Hepatocyte (in vitro differentiated cells): ENCODE measurements at regions not wholly inside any gene's neighbourhood (a gene's known extent, or its start where the extent isn't known, plus 50 kb on each side); places are given as distances from the start of the nearest gene placed in this dataset.

Experiments used
- DNase-seq: peaks from one replicate; pipeline ENCODE4 v3.0.0-alpha.2; 2016; ENCODE audit warnings: low spot score
- H2AFZ ChIP-seq: fragments of 200-600 bp; sonication (generic); 2 replicates; pipeline ENCODE4 v1.6.0; 2016; ENCODE audit warnings: antibody characterized with exemption, mild to moderate bottlenecking
- H3K27ac ChIP-seq: fragments of 200-600 bp; sonication (generic); 2 replicates; pipeline ENCODE4 v1.5.1; 2016; ENCODE audit warnings: mild to moderate bottlenecking
- H3K27me3 ChIP-seq: fragments of 200-600 bp; sonication (generic); 2 replicates; pipeline ENCODE4 v1.6.1; 2016
- H3K36me3 ChIP-seq: fragments of 200-600 bp; sonication (generic); replicated peaks from 2 replicates; pipeline ENCODE4 v1.5.1; 2016; ENCODE audit warnings: low read depth; ENCODE audit not compliant: insufficient read depth
- H3K4me1 ChIP-seq: fragments of 200-600 bp; sonication (generic); 2 replicates; pipeline ENCODE4 v1.5.1; 2016; ENCODE audit warnings: mild to moderate bottlenecking, moderate library complexity; ENCODE audit not compliant: insufficient read depth
- H3K4me2 ChIP-seq: fragments of 200-600 bp; sonication (generic); 2 replicates; pipeline ENCODE4 v1.6.0; 2016
- H3K4me3 ChIP-seq: fragments of 200-600 bp; sonication (generic); 2 replicates; pipeline ENCODE4 v1.5.1; 2016; ENCODE audit warnings: mild to moderate bottlenecking
- H3K79me2 ChIP-seq: fragments of 200-600 bp; sonication (generic); 2 replicates; pipeline ENCODE4 v1.6.0; 2017; ENCODE audit warnings: mild to moderate bottlenecking
- H3K9me2 ChIP-seq: fragments of 200-600 bp; sonication (generic); replicated peaks from 2 replicates; pipeline ENCODE4 v1.6.0; 2017; ENCODE audit warnings: mild to moderate bottlenecking; ENCODE audit not compliant: insufficient read depth
- H3K9me3 ChIP-seq: fragments of 200-600 bp; sonication (generic); 2 replicates; pipeline ENCODE4 v1.5.1; 2016; ENCODE audit warnings: low read depth, mild to moderate bottlenecking
- H4K20me1 ChIP-seq: fragments of 200-600 bp; sonication (generic); 2 replicates; pipeline ENCODE4 v1.6.0; 2016; ENCODE audit warnings: mild to moderate bottlenecking; ENCODE audit not compliant: insufficient read depth, poor library complexity, severe bottlenecking
- CTCF ChIP-seq: fragments of 200-600 bp; sonication (generic); IDR thresholded peaks from 2 replicates; pipeline ENCODE4 v1.5.1; 2016; ENCODE audit warnings: antibody characterized with exemption, mild to moderate bottlenecking; ENCODE audit not compliant: poor library complexity
- EZH2 ChIP-seq: fragments of 200-600 bp; sonication (generic); IDR thresholded peaks from 2 replicates; pipeline ENCODE4 v1.6.1; 2016; ENCODE audit warnings: antibody characterized with exemption, mild to moderate bottlenecking, borderline replicate concordance
- EZH2phosphoT487 ChIP-seq: fragments of 200-600 bp; sonication (generic); IDR thresholded peaks from one replicate; pipeline ENCODE4 v1.6.1; 2018; ENCODE audit warnings: antibody characterized with exemption, mild to moderate bottlenecking, low read depth, moderate library complexity; ENCODE audit not compliant: unreplicated experiment, severe bottlenecking
- WGBS: methylation state at CpG from one replicate; pipeline ENCODE4 v1.1.6; 2016; ENCODE audit warnings: low lambda C conversion rate; ENCODE audit errors: missing lambda C conversion rate; 5-methylcytosine and 5-hydroxymethylcytosine counted together

- H3K9me2 ChIP-seq, result no peaks in the 10 kb centered on the region
These were observed 258.9 kb upstream of the TLE4 start for GRCh38 chr9:79312686-79313421.

GRCh38 chr9:79325501-79325900, 246.3 kb upstream of the TLE4 start:
- Histone ChIP-seq H3K36me3 (no peaks in the 10 kb centered on the region), H3K4me1 (no peaks in the 10 kb centered on the region), H3K4me2 (no peak overlapping the region), H3K79me2 (no peaks in the 10 kb centered on the region), H3K9me3 (no peaks in the 10 kb centered on the region), H3K4me3 (no peak overlapping the region), H3K27me3 (no peaks in the 10 kb centered on the region), H4K20me1 (no peaks in the 10 kb centered on the region), H3K9me2 (no peaks in the 10 kb centered on the region), H3K27ac (no peak overlapping the region), H2AFZ (no peak overlapping the region)
- 73% methylated on average over 3 of the region's 3 CpGs for WGBS
- no peak for DNase-seq
- TF ChIP-seq EZH2phosphoT487 (no peak), CTCF (no peak), EZH2 (no peak)

More at GRCh38 chr9:79312686-79313421, 258.9 kb upstream of the TLE4 start:
- WGBS, result 87% methylated on average over 13 of the region's 13 CpGs
- no peaks in the 10 kb centered on the region for H3K4me1 ChIP-seq
- no peak overlapping the region for H3K4me3 ChIP-seq
- H2AFZ ChIP-seq, result no peak overlapping the region
- no peaks in the 10 kb centered on the region for H3K79me2 ChIP-seq
- TF ChIP-seq EZH2phosphoT487 (no peak), EZH2 (no peak), CTCF (no peak)
- no peaks in the 10 kb centered on the region for H4K20me1 ChIP-seq
- no peak for DNase-seq
- no peaks in the 10 kb centered on the region for H3K9me3 ChIP-seq
- no peaks in the 10 kb centered on the region for H3K27me3 ChIP-seq
- H3K4me2 ChIP-seq, result no peak overlapping the region
- H3K27ac ChIP-seq, result no peak overlapping the region
- H3K36me3 ChIP-seq, result no peaks in the 10 kb centered on the region

- TF ChIP-seq CTCF, result no peak
- TF ChIP-seq EZH2, result no peak
- TF ChIP-seq EZH2phosphoT487, result no peak
- Histone ChIP-seq H4K20me1 (no peaks in the 10 kb centered on the region), H3K36me3 (no peaks in the 10 kb centered on the region), H3K9me3 (no peaks in the 10 kb centered on the region), H2AFZ (no peak overlapping the region), H3K4me3 (no peak overlapping the region), H3K27me3 (no peaks in the 10 kb centered on the region), H3K4me1 (no peaks in the 10 kb centered on the region), H3K9me2 (no peaks in the 10 kb centered on the region), H3K79me2 (no peaks in the 10 kb centered on the region), H3K4me2 (no peak overlapping the region), H3K27ac (no peak overlapping the region)
- no peak for DNase-seq
- 61% methylated on average over 1 of the region's 1 CpG for WGBS
These were observed 241.9 kb upstream of the TLE4 start for GRCh38 chr9:79329861-79330260.
